ENCODE measurements at regions not wholly inside any gene's neighbourhood (a gene's known extent, or its start where the extent isn't known, plus 50 kb on each side); places are given as distances from the start of the nearest gene placed in this dataset.
"Not testable (repeated sequence)": the region's sequence is repeated elsewhere in the genome, so short reads cannot be mapped to it uniquely, and the experiment has no call there.

GRCh38 chr15:93341164-93341563 is 252.2 kb upstream of the RGMA start:
- Histone ChIP-seq H3K9me3 (no peaks in the 10 kb centered on the region), H3K27me3 (no peaks in the 10 kb centered on the region), H3K4me3 (no peak overlapping the region), H3K36me3 (no peaks in the 10 kb centered on the region), H3K27ac (no peak overlapping the region), H3K4me1 (no peaks in the 10 kb centered on the region)
- intact Hi-C loops (cut with DNase I): no loop called here
- TF ChIP-seq, protein P1, sequence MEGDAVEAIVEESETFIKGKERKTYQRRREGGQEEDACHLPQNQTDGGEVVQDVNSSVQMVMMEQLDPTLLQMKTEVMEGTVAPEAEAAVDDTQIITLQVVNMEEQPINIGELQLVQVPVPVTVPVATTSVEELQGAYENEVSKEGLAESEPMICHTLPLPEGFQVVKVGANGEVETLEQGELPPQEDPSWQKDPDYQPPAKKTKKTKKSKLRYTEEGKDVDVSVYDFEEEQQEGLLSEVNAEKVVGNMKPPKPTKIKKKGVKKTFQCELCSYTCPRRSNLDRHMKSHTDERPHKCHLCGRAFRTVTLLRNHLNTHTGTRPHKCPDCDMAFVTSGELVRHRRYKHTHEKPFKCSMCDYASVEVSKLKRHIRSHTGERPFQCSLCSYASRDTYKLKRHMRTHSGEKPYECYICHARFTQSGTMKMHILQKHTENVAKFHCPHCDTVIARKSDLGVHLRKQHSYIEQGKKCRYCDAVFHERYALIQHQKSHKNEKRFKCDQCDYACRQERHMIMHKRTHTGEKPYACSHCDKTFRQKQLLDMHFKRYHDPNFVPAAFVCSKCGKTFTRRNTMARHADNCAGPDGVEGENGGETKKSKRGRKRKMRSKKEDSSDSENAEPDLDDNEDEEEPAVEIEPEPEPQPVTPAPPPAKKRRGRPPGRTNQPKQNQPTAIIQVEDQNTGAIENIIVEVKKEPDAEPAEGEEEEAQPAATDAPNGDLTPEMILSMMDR (IDR thresholded peaks at IDR 0.05): no peak
- no peak for DNase-seq (ENCODE audit: low spot score in 2 of 2)

GRCh38 chr15:93340406-93340805 is 251.4 kb upstream of the RGMA start:
- Histone ChIP-seq H3K9me3 (no peaks in the 10 kb centered on the region), H3K27me3 (no peaks in the 10 kb centered on the region), H3K4me1 (no peaks in the 10 kb centered on the region), H3K4me3 (no peak overlapping the region), H3K27ac (no peak overlapping the region), H3K36me3 (no peaks in the 10 kb centered on the region)
- no peak for DNase-seq (ENCODE audit: low spot score in 2 of 2)
- TF ChIP-seq, protein P1 (IDR thresholded peaks at IDR 0.05): no peak
- intact Hi-C loops (cut with DNase I): no loop called here

DNA sequence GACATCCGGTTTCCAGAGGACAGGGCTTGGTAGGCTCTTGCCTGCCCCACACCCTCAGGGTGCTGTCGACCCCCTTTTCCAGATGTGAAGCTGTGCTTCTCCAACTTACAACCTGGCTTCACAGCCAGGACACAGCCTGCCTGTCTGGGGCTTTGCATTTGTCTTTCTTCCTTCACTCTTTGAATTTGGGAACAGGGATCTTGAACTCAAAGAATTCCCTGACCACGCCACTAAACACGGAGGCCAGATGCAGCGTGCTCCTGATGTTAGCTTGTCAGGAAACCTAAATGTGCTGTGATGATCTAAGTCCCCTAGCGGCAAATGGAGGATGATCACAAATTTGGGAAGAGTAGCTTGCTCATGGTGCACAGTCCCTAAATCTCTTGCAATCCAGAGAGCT is 244.8 kb upstream of the RGMA start:
- no peaks in the 10 kb centered on the region for H3K36me3 ChIP-seq
- TF ChIP-seq, protein P1 (IDR thresholded peaks at IDR 0.05): no peak
- no peaks in the 10 kb centered on the region for H3K27me3 ChIP-seq
- intact Hi-C loops (cut with DNase I): no loop called here
- no peak overlapping the region for H3K4me3 ChIP-seq
- H3K4me1 ChIP-seq: no peaks in the 10 kb centered on the region
- no peaks in the 10 kb centered on the region for H3K9me3 ChIP-seq
- no peak for DNase-seq (ENCODE audit: low spot score in 2 of 2)
- H3K27ac ChIP-seq: no peak overlapping the region

DNA sequence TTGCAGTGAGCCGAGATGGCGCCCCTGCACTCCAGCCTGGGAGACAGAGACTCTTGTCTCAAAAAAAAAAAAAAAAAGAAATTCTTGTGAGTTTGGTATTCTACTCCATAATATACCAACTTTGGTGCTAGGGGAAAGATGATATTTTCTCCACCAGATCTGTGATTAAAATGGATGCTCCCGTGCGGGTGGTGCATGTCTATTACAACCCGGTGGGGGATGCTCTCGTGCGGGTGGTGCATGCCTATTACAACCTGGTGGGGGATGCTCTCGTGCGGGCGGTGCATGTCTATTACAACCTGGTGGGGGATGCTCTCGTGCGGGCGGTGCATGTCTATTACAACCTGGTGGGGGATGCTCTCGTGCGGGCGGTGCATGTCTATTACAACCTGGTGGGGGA is 244.1 kb upstream of the RGMA start:
- H3K4me1 ChIP-seq; DNase-seq (ENCODE audit: low spot score in 2 of 2); H3K9me3 ChIP-seq; H3K36me3 ChIP-seq; intact Hi-C loops (cut with DNase I); H3K27me3 ChIP-seq; H3K27ac ChIP-seq; H3K4me3 ChIP-seq: not testable (repeated sequence)

DNA sequence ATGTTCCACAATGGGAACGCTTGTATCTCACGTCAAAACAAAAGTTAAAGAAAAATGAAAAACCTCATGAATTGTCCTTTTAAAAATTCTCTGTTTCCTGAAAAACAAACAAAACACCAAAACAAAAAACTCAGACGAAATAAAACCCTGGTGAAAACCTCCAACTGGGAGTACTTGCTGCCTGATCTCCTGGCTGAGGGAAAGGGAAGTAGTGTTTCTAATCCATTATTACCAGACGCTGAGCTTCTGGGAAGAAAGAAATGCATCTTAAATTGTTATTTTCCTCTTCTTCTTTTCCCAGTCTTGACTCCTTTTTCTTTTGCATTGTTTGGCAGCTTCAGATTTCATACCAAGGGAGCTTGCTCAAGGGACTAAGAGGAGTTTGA is 243.2 kb upstream of the RGMA start:
- Histone ChIP-seq H3K36me3 (no peaks in the 10 kb centered on the region), H3K9me3 (no peaks in the 10 kb centered on the region), H3K4me3 (no peak overlapping the region), H3K27ac (no peak overlapping the region), H3K27me3 (no peaks in the 10 kb centered on the region), H3K4me1 (no peaks in the 10 kb centered on the region)
- no peak for DNase-seq (ENCODE audit: low spot score in 2 of 2)
- TF ChIP-seq, protein P1 (IDR thresholded peaks at IDR 0.05): no peak
- intact Hi-C loops (cut with DNase I): no loop called here

GRCh38 chr15:93331545-93332167 is 242.6 kb upstream of the RGMA start:
- Histone ChIP-seq H3K4me1 (no peaks in the 10 kb centered on the region), H3K27ac (no peak overlapping the region), H3K27me3 (no peaks in the 10 kb centered on the region), H3K36me3 (no peaks in the 10 kb centered on the region), H3K4me3 (no peak overlapping the region), H3K9me3 (no peaks in the 10 kb centered on the region)
- no peak for DNase-seq (ENCODE audit: low spot score in 2 of 2)
- TF ChIP-seq, protein P1 (IDR thresholded peaks at IDR 0.05): no peak
- intact Hi-C loops (cut with DNase I): no loop called here

All from ascending aorta (tissue), 2 donors.